ENCODE measurements at regions not wholly inside any gene's neighbourhood (a gene's known extent, or its start where the extent isn't known, plus 50 kb on each side); places are given as distances from the start of the nearest gene placed in this dataset.

DNA sequence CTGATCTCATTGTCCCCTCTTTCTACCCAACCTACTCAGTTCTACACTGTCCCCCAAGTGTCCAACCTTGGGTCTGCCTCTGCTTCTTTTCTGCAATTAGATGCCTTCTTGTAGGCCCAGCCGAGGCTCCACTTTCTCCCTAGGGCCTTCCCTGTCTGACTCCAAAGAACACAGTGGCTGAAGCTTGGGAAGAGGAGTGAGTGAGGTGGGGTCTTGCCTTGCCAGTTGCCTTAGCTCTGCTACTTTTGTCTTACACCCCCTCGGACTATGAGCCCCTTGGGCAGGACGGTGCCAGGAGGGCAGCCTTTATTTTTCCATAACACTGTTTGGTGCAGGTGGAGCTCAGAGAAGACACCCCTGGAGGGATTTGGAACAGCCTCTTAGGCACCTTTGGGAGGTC lies 345.1 kb downstream of the CYP26B1 start:
- TF ChIP-seq, protein P1, sequence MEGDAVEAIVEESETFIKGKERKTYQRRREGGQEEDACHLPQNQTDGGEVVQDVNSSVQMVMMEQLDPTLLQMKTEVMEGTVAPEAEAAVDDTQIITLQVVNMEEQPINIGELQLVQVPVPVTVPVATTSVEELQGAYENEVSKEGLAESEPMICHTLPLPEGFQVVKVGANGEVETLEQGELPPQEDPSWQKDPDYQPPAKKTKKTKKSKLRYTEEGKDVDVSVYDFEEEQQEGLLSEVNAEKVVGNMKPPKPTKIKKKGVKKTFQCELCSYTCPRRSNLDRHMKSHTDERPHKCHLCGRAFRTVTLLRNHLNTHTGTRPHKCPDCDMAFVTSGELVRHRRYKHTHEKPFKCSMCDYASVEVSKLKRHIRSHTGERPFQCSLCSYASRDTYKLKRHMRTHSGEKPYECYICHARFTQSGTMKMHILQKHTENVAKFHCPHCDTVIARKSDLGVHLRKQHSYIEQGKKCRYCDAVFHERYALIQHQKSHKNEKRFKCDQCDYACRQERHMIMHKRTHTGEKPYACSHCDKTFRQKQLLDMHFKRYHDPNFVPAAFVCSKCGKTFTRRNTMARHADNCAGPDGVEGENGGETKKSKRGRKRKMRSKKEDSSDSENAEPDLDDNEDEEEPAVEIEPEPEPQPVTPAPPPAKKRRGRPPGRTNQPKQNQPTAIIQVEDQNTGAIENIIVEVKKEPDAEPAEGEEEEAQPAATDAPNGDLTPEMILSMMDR (IDR thresholded peaks at IDR 0.05; ENCODE audit: low read depth, low read length) = no peak
- no peak overlapping the region for H3K4me3 ChIP-seq (ENCODE audit: low read depth, low read length)
- DNase-seq = no peak

DNA sequence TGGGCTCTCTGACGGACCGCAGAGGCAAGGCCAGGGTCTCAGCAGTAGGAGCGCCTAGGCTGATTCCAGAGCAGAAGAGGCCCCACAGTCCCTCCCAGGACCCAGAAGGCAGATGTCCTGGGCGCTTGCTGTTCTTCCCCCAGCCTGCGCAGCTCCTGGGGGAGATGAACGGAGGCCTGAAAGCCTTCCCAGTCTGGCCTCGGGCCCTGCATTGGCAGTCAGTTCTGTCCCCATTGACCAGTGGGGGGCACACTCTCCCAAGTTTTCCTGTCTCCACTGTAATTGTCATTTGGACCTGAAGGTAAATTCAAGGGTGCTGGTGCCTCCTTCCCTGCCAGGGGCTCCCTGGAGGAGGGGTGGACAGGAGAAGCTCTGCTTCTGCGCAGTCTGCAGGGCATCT lies 345.7 kb downstream of the CYP26B1 start:
- no peak overlapping the region for H3K4me3 ChIP-seq (ENCODE audit: low read depth, low read length)
- peak; percentile 19 for DNase-seq
- TF ChIP-seq, protein P1 (IDR thresholded peaks at IDR 0.05; ENCODE audit: low read depth, low read length) = peak; percentile 34

More for the DNA sequence above, 345.1 kb downstream of the CYP26B1 start:
- Histone ChIP-seq H3K4me1 (no peaks in the 10 kb centered on the region), H3K9me3 (no peaks in the 10 kb centered on the region), H3K36me3 (no peaks in the 10 kb centered on the region), H3K27me3 (no peaks in the 10 kb centered on the region)

GRCh38 chr2:71801556-71801955 lies 346.1 kb downstream of the CYP26B1 start:
- no peaks in the 10 kb centered on the region for H3K4me1 ChIP-seq
- no peaks in the 10 kb centered on the region for H3K9me3 ChIP-seq
- no peaks in the 10 kb centered on the region for H3K36me3 ChIP-seq
- no peak for DNase-seq
- TF ChIP-seq, protein P1 (IDR thresholded peaks at IDR 0.05; ENCODE audit: low read depth, low read length) = no peak
- no peak overlapping the region for H3K4me3 ChIP-seq (ENCODE audit: low read depth, low read length)
- H3K27me3 ChIP-seq = no peaks in the 10 kb centered on the region

More for the DNA sequence above, 345.7 kb downstream of the CYP26B1 start:
- H3K27me3 ChIP-seq = no peaks in the 10 kb centered on the region
- H3K36me3 ChIP-seq = no peaks in the 10 kb centered on the region
- no peaks in the 10 kb centered on the region for H3K9me3 ChIP-seq
- no peaks in the 10 kb centered on the region for H3K4me1 ChIP-seq

GRCh38 chr2:71800851-71801250 lies 346.8 kb downstream of the CYP26B1 start:
- DNase-seq = no peak
- no peaks in the 10 kb centered on the region for H3K27me3 ChIP-seq
- H3K9me3 ChIP-seq = no peaks in the 10 kb centered on the region
- no peaks in the 10 kb centered on the region for H3K4me1 ChIP-seq
- H3K4me3 ChIP-seq (ENCODE audit: low read depth, low read length) = no peak overlapping the region
- H3K36me3 ChIP-seq = no peaks in the 10 kb centered on the region
- TF ChIP-seq, protein P1 (IDR thresholded peaks at IDR 0.05; ENCODE audit: low read depth, low read length) = no peak

DNA sequence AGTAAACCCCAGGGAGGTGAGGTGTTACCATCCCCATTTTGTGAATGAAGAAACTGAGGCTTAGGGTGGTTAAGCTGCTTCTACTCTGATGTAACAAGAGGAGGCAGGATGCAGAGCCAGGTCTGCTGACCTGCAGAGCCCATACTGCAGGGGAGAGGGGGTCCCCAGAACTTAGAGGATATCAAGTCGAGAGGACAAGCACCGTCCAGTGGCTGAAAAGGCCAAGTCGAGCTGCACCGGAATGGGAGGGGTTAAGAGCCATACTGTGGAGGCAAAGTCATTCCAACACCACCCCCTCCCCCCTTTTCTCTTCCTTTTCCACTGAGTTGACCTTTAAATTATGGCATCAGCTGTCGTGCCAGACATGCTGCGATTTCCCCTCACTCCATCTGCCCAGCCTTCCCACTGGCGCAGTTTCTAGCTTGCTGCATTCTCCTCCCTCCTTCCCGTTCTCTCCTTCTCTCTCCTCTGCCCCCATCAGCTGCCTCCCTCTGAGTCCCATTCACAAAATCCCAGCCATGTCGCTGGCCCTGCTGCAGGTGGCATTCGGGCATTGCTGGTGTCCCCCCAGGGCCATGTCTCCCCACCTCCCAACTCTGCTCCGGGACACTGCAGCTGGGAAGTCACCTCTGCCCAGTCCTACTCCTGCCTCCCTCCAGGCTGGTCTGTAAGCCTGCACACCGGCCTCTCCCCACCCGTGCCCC lies 346.9 kb downstream of the DYSF start:
- H3K9me3 ChIP-seq = no peaks in the 10 kb centered on the region
- TF ChIP-seq, protein P1 (IDR thresholded peaks at IDR 0.05; ENCODE audit: low read depth, low read length) = no peak
- DNase-seq = no peak
- no peaks in the 10 kb centered on the region for H3K4me1 ChIP-seq
- H3K4me3 ChIP-seq (ENCODE audit: low read depth, low read length) = no peak overlapping the region
- H3K36me3 ChIP-seq = no peaks in the 10 kb centered on the region
- no peaks in the 10 kb centered on the region for H3K27me3 ChIP-seq

- no peak for DNase-seq
- Histone ChIP-seq H3K9me3 (no peaks in the 10 kb centered on the region), H3K4me1 (no peaks in the 10 kb centered on the region), H3K27me3 (no peaks in the 10 kb centered on the region), H3K36me3 (no peaks in the 10 kb centered on the region), H3K4me3 (ENCODE audit: low read depth, low read length) (no peak overlapping the region)
- TF ChIP-seq, protein P1 (IDR thresholded peaks at IDR 0.05; ENCODE audit: low read depth, low read length) = no peak
Measured at GRCh38 chr2:71799013-71799575, 345.7 kb downstream of the DYSF start.

All from BE2C (cell line).